CD14-positive monocyte (primary cell): ENCODE measurements at regions not wholly inside any gene's neighbourhood (a gene's known extent, or its start where the extent isn't known, plus 50 kb on each side); places are given as distances from the start of the nearest gene placed in this dataset.

Experiments
- DNase-seq, 3 donors: peaks; one replicate each; pipeline ENCODE4 v3.0.0-alpha.2; 2011 to 2022
- H2AFZ ChIP-seq: 2 replicates; pipeline ENCODE4 v1.6.0; 2012; ENCODE audit warnings: mild to moderate bottlenecking, low read depth, low read length, inconsistent platforms; ENCODE audit not compliant: insufficient read depth, poor library complexity, severe bottlenecking
- H3K27ac ChIP-seq, 2 donors: 1 replicate in 1 of 2; 2 replicates in 1 of 2; pipeline ENCODE4 v1.5.1; 2012 to 2013; ENCODE audit warnings: low read length in 2 of 2, control low read depth in 1 of 2, inconsistent platforms in 1 of 2, low read depth in 1 of 2, mild to moderate bottlenecking in 1 of 2
- H3K27me3 ChIP-seq, 2 donors: one replicate each; pipeline versions ENCODE4 v1.6.0 to v1.6.1; 2011 to 2013; ENCODE audit warnings: low read length in 2 of 2; ENCODE audit not compliant: control insufficient read depth in 2 of 2, insufficient read depth in 2 of 2
- H3K36me3 ChIP-seq, 2 donors: replicated peaks in 1 of 2; 1 replicate in 1 of 2; 2 replicates in 1 of 2; pipeline versions ENCODE4 v1.5.1 to v1.6.1; 2012 to 2013; ENCODE audit warnings: low read length in 2 of 2, control low read depth in 1 of 2, inconsistent platforms in 1 of 2, mild to moderate bottlenecking in 1 of 2; ENCODE audit not compliant: insufficient read depth in 2 of 2, control insufficient read depth in 1 of 2
- H3K4me1 ChIP-seq, 2 donors: 1 replicate in 1 of 2; 2 replicates in 1 of 2; pipeline versions ENCODE4 v1.5.1 to v1.6.1; 2012 to 2013; ENCODE audit warnings: low read length in 2 of 2, control low read depth in 1 of 2, inconsistent platforms in 1 of 2, mild to moderate bottlenecking in 1 of 2, moderate library complexity in 1 of 2; ENCODE audit not compliant: insufficient read depth in 2 of 2, control insufficient read depth in 1 of 2
- H3K4me2 ChIP-seq: replicated peaks from 2 replicates; pipeline ENCODE3; 2012; ENCODE audit warnings: low read length, moderate library complexity, mild to moderate bottlenecking; ENCODE audit not compliant: poor library complexity, severe bottlenecking; ENCODE audit errors: extremely low read depth
- H3K4me3 ChIP-seq, 3 experiments: fragments of 200-600 bp in 1 of 3; sonication (generic) in 1 of 3; replicated peaks in 1 of 3; 1 replicate in 2 of 3; 2 replicates in 1 of 3; pipeline ENCODE4 v1.5.1; 2011 to 2013; ENCODE audit warnings: low read length in 3 of 3, mild to moderate bottlenecking in 3 of 3, control low read depth in 2 of 3, low read depth in 2 of 3, inconsistent platforms in 1 of 3, moderate library complexity in 1 of 3
- H3K79me2 ChIP-seq: 2 replicates; pipeline ENCODE4 v1.6.0; 2012; ENCODE audit warnings: mild to moderate bottlenecking, control low read depth, inconsistent platforms, low read length, moderate library complexity; ENCODE audit not compliant: insufficient read depth
- H3K9ac ChIP-seq: 2 replicates; pipeline ENCODE4 v1.6.0; 2017; ENCODE audit warnings: low read length, mild to moderate bottlenecking; ENCODE audit not compliant: insufficient read depth, poor library complexity, severe bottlenecking
- H3K9me3 ChIP-seq, 2 donors: replicated peaks in 1 of 2; 1 replicate in 1 of 2; 2 replicates in 1 of 2; pipeline versions ENCODE4 v1.5.1 to v1.6.1; 2012 to 2013; ENCODE audit warnings: low read length in 2 of 2, control low read depth in 1 of 2; ENCODE audit not compliant: control insufficient read depth in 1 of 2, insufficient read depth in 1 of 2
- H4K20me1 ChIP-seq: 2 replicates; pipeline ENCODE4 v1.6.0; 2012; ENCODE audit warnings: mild to moderate bottlenecking, low read length, control low read depth, moderate library complexity; ENCODE audit not compliant: insufficient read depth
- H3K27ac Mint-ChIP-seq, 7 donors: one replicate each; pipeline ENCODE4 v1.8.0; 2020; ENCODE audit warnings: mild to moderate bottlenecking in 7 of 7, mixed read lengths in 7 of 7, moderate library complexity in 6 of 7, inconsistent platforms in 2 of 7
- H3K27me3 Mint-ChIP-seq, 3 donors: one replicate each; pipeline ENCODE4 v1.8.0; 2021 to 2022; ENCODE audit warnings: low read depth in 3 of 3, mild to moderate bottlenecking in 3 of 3, mixed read lengths in 3 of 3, moderate library complexity in 3 of 3, inconsistent platforms in 1 of 3
- H3K36me3 Mint-ChIP-seq, 2 donors: one replicate each; pipeline ENCODE4 v1.8.0; 2020; ENCODE audit warnings: mixed read lengths in 2 of 2, inconsistent platforms in 1 of 2, mild to moderate bottlenecking in 1 of 2
- H3K4me1 Mint-ChIP-seq: one replicate; pipeline ENCODE4 v1.8.0; 2020; ENCODE audit warnings: mild to moderate bottlenecking, mixed read lengths
- H3K4me3 Mint-ChIP-seq, 2 donors: one replicate each; pipeline ENCODE4 v1.8.0; 2020; ENCODE audit warnings: mild to moderate bottlenecking in 2 of 2, mixed read lengths in 2 of 2, moderate library complexity in 1 of 2
- H3K9me3 Mint-ChIP-seq, 7 donors: one replicate each; pipeline ENCODE4 v1.8.0; 2020 to 2022; ENCODE audit warnings: mixed read lengths in 7 of 7, mild to moderate bottlenecking in 6 of 7, moderate library complexity in 6 of 7, inconsistent platforms in 2 of 7
- WGBS: methylation state at CpG from one replicate; pipeline ENCODE4 v1.1.5; 2013; ENCODE audit warnings: missing lambda C conversion rate; ENCODE audit not compliant: insufficient coverage; 5-methylcytosine and 5-hydroxymethylcytosine counted together
- intact Hi-C, 2 donors: fragments of 100-400 bp; cut with micrococcal nuclease; formaldehyde crosslinking; loops; one replicate each; pipeline versions ENCODE4 v1.15.0 to v1.15.1; 2023
- TF ChIP-seq, protein P1 (sequence below): fragments of 200-600 bp; IDR thresholded peaks from one replicate; pipeline ENCODE4 v1.8.0; 2022; ENCODE audit warnings: antibody characterized with exemption, mild to moderate bottlenecking

DNA sequence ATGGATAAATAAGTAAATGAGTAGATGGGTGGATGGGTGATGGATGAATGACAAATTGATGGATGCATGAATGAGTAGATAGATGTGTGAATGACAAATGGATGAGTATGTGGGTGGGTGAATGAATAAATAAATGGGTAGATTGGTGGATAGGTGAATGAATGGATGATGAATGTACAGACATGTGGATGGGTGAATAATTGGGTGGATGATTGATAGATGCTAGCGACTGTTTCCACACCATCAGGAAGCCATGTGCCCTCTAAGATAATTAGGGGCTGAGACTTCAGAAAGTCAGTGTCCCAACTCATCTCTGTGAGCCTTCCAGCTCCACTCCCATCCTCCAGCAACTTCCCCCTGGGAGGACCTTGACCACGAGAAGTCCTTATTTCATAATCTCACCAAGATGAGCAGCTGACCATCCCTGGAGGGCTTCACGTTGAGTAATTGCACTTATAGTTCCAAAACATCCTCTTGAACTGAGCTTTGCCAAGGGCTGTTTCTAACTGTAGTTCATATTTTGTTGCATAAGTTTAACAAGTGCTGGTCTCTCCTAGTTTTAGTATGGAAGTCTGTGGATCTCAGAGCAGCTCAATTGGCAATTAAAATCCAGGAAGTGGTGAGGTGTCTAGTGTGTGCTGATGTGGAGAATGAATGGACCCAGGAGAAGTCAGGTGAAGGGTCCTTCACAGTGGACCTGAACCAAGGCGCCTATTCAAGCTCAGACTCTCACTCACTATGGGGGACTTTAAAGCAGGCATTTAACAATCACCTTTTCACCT, 295.7 kb downstream of the ADGRD1 start:
- Histone ChIP-seq H3K9me3 (peaks cover 0 to 10% of the 10 kb centered on the region in 2 donors), H3K4me1 (no peaks in the 10 kb centered on the region), H3K27ac (no peak overlapping the region), H3K27me3 (no peaks in the 10 kb centered on the region), H4K20me1 (no peaks in the 10 kb centered on the region), H3K79me2 (no peaks in the 10 kb centered on the region), H3K9ac (no peak overlapping the region), H3K4me2 (no peak overlapping the region), H3K36me3 (no peaks in the 10 kb centered on the region), H3K4me3 (no peak overlapping the region), H2AFZ (no peak overlapping the region)
- no peak for DNase-seq
- H3K27me3 Mint-ChIP-seq: peaks cover 0 to 2% (median 0%) of the 10 kb centered on the region in 3 donors
- H3K27ac Mint-ChIP-seq: no peak overlapping the region
- no peaks in the 10 kb centered on the region for H3K36me3 Mint-ChIP-seq
- H3K4me3 Mint-ChIP-seq: no peak overlapping the region
- TF ChIP-seq, protein P1, sequence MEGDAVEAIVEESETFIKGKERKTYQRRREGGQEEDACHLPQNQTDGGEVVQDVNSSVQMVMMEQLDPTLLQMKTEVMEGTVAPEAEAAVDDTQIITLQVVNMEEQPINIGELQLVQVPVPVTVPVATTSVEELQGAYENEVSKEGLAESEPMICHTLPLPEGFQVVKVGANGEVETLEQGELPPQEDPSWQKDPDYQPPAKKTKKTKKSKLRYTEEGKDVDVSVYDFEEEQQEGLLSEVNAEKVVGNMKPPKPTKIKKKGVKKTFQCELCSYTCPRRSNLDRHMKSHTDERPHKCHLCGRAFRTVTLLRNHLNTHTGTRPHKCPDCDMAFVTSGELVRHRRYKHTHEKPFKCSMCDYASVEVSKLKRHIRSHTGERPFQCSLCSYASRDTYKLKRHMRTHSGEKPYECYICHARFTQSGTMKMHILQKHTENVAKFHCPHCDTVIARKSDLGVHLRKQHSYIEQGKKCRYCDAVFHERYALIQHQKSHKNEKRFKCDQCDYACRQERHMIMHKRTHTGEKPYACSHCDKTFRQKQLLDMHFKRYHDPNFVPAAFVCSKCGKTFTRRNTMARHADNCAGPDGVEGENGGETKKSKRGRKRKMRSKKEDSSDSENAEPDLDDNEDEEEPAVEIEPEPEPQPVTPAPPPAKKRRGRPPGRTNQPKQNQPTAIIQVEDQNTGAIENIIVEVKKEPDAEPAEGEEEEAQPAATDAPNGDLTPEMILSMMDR: no peak
- H3K9me3 Mint-ChIP-seq: peaks cover 5 to 18% (median 12%) of the 10 kb centered on the region in 7 donors
- 0% methylated on average over 1 of the region's 4 CpGs for WGBS
- intact Hi-C loops: no loop called here
- H3K4me1 Mint-ChIP-seq: peaks cover 10% of the 10 kb centered on the region

DNA sequence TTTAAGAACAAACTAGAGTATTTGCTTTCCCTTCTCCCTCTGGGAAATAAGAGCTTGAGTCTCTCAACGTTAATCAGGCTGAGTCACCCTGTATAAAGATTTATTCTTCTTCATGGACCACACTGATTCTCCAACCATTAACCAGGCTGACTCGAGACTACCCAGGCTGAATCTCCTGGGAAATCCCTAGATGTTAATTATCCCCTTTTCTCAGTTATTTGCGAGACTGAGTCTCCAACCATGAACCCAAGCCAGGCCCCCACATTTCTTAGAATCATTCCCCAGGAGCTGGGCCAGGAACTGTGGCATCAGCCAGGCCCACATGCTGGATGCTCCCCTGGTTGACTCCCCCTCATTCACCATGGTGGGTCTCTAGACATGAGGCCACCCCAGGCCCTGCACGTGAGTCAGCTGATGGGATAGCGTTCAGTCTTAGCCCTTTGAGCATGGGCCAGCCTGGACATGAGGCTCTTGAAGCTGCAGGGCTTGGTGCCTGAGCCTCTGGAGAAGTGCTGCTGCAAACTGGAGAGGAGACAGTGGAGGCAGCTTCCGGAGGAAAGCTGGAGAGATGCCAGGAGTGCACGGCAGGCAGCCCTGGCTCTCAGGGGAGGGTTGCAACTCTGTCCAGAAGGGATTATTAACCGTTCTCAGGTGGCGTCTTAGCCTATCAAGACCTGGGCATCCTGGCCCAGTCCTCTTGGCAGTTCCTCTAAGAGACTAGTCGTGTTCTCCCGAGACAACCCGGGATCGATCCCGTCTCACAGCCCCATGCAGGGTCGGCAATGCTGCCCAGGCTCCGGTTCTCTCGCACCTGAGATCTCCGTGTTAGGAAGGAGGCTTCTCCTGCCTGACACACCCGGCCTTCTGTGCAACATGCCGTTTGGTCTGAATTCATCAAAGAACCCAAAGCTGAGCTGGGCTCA, 296.6 kb downstream of the ADGRD1 start:
- Mint-ChIP-seq H3K27ac (no peak overlapping the region), H3K4me1 (peaks cover 10% of the 10 kb centered on the region), H3K9me3 (peaks cover 6 to 24% (median 18%) of the 10 kb centered on the region in 7 donors), H3K4me3 (no peak overlapping the region), H3K27me3 (peaks cover 0 to 4% (median 0%) of the 10 kb centered on the region in 3 donors), H3K36me3 (no peaks in the 10 kb centered on the region)
- Histone ChIP-seq H3K4me2 (no peak overlapping the region), H3K27me3 (no peaks in the 10 kb centered on the region), H3K9ac (no peak overlapping the region), H3K4me1 (no peaks in the 10 kb centered on the region), H4K20me1 (no peaks in the 10 kb centered on the region), H3K36me3 (no peaks in the 10 kb centered on the region), H3K79me2 (no peaks in the 10 kb centered on the region), H3K27ac (no peak overlapping the region), H3K4me3 (no peak overlapping the region), H3K9me3 (peaks cover 0 to 17% of the 10 kb centered on the region in 2 donors), H2AFZ (no peak overlapping the region)
- 90% methylated on average over 17 of the region's 20 CpGs for WGBS
- intact Hi-C loops: no loop called here
- DNase-seq: no peak
- TF ChIP-seq, protein P1: no peak
